Astrocyte of the cerebellum (primary cell): ENCODE measurements at regions not wholly inside any gene's neighbourhood (a gene's known extent, or its start where the extent isn't known, plus 50 kb on each side); places are given as distances from the start of the nearest gene placed in this dataset.

Experiments used
- DNase-seq: peaks from one replicate; pipeline ENCODE4 v3.0.0-alpha.2; 2011; ENCODE audit warnings: low read depth
- H3K4me3 ChIP-seq: 2 replicates; pipeline ENCODE4 v1.5.1; 2011; ENCODE audit warnings: mild to moderate bottlenecking, low read depth, low read length, moderate library complexity
- CTCF ChIP-seq: IDR thresholded peaks from 2 replicates; pipeline ENCODE4 v1.5.1; 2012; ENCODE audit warnings: low read length, low read depth, moderate library complexity, mild to moderate bottlenecking; ENCODE audit errors: missing control alignments
- in situ Hi-C: cut with HindIII; loops from 2 replicates; pipeline ENCODE4 v1.10.0; 2017; ENCODE audit warnings: low sequenced_read_pairs

- in situ Hi-C loops, result no loop called here
- H3K4me3 ChIP-seq, result no peak overlapping the region
- DNase-seq, result no peak
- no peak for TF ChIP-seq CTCF
Observed at GRCh38 chr2:181228661-181229060, 228.5 kb upstream of the ITGA4 start.

- in situ Hi-C loops, result no loop called here
- no peak for DNase-seq
- no peak for TF ChIP-seq CTCF
- no peak overlapping the region for H3K4me3 ChIP-seq
Observed at GRCh38 chr2:181231151-181231550, 226.0 kb upstream of the ITGA4 start.

GRCh38 chr2:181231886-181232621, 225.1 kb upstream of the ITGA4 start:
- in situ Hi-C loops, result no loop called here
- no peak for DNase-seq
- no peak overlapping the region for H3K4me3 ChIP-seq
- no peak for TF ChIP-seq CTCF

GRCh38 chr2:181234487-181234891, 222.7 kb upstream of the ITGA4 start:
- DNase-seq, result no peak
- TF ChIP-seq CTCF, result no peak
- H3K4me3 ChIP-seq, result no peak overlapping the region
- in situ Hi-C loops, result no loop called here

- TF ChIP-seq CTCF, result no peak
- H3K4me3 ChIP-seq, result no peak overlapping the region
- in situ Hi-C loops, result no loop called here
- no peak for DNase-seq
Observed at GRCh38 chr2:181235011-181235410, 222.2 kb upstream of the ITGA4 start.

GRCh38 chr2:181235683-181236459, 221.3 kb upstream of the ITGA4 start:
- no peak for TF ChIP-seq CTCF
- no peak overlapping the region for H3K4me3 ChIP-seq
- in situ Hi-C loops, result no loop called here
- no peak for DNase-seq
